ENCODE measurements at regions not wholly inside any gene's neighbourhood (a gene's known extent, or its start where the extent isn't known, plus 50 kb on each side); places are given as distances from the start of the nearest gene placed in this dataset.

GRCh38 chr12:118840399-118840798, 140.9 kb upstream of the SRRM4 start:
- TF ChIP-seq CTCF (IDR thresholded peaks at IDR 0.05) (no peak), POLR2A (IDR thresholded peaks at IDR 0.05) (no peak)

Data from uterus (tissue), 2 donors.